GM12872 (cell line): ENCODE measurements at regions not wholly inside any gene's neighbourhood (a gene's known extent, or its start where the extent isn't known, plus 50 kb on each side); places are given as distances from the start of the nearest gene placed in this dataset.

Experiments used
- TF ChIP-seq, protein P1 (sequence below): IDR thresholded peaks from 3 replicates; pipeline ENCODE4 v1.5.1; 2011; ENCODE audit warnings: low read depth, mild to moderate bottlenecking, low read length, moderate library complexity; ENCODE audit not compliant: insufficient read depth

DNA sequence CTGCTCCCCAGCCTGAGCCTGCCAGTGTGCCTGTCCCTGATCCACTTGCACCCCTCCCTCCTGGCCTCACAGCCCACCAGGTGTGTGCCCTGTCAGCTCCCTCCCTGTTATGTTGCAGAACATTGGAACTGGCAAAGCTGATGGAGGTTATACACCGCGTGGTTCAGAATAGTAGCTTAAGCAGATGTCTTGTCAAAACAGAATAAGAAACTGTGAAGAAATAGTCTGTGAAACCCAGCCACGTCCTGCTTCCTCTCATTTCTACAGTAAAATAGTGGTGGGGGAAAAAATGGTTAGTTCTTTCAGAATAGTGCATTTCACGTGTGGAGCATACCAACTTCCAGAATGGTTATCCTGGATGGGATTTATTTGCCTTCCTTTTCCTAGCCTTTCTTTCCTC lies 161.2 kb upstream of the NAV2 start:
- TF ChIP-seq, protein P1, sequence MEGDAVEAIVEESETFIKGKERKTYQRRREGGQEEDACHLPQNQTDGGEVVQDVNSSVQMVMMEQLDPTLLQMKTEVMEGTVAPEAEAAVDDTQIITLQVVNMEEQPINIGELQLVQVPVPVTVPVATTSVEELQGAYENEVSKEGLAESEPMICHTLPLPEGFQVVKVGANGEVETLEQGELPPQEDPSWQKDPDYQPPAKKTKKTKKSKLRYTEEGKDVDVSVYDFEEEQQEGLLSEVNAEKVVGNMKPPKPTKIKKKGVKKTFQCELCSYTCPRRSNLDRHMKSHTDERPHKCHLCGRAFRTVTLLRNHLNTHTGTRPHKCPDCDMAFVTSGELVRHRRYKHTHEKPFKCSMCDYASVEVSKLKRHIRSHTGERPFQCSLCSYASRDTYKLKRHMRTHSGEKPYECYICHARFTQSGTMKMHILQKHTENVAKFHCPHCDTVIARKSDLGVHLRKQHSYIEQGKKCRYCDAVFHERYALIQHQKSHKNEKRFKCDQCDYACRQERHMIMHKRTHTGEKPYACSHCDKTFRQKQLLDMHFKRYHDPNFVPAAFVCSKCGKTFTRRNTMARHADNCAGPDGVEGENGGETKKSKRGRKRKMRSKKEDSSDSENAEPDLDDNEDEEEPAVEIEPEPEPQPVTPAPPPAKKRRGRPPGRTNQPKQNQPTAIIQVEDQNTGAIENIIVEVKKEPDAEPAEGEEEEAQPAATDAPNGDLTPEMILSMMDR: no peak

DNA sequence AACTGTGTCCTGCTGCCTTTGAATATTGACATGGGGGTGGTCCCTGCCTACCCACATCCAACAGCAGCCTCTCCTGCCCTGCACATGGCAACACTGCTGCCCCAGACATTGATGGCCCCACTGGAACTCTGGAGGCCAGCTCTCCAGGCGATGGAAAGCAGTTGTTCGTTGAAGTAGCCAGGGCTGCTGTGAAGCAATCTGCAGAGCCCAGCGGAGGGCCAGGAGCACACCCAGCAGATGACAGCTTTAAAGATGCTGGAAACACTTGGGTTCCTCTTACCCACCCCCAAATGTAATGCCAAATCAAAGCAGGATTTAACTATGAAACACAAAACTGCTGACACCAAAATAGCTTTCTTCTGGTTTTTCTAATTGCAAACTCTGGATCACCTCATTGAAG lies 165.6 kb upstream of the NAV2 start:
- TF ChIP-seq, protein P1: no peak

DNA sequence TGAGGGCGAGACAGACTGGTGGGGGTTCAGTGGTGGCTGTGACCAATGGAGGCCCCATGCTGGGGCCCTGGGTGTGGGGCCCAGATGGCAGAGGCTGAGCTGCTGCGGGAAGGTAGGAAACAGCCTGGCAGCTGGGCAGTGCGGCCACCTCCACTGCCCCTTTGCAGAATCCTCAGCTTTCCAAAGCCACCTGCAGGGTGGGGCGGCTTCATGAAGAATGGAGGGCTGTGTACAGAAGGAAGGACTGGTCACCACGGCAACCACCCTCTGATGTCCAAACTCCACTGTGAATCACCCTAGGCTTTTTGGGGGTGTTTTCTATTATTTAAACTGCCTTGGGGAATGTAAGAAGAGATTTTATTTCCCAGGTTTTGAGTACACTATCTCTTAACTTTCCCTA lies 166.3 kb upstream of the NAV2 start:
- TF ChIP-seq, protein P1: no peak

DNA sequence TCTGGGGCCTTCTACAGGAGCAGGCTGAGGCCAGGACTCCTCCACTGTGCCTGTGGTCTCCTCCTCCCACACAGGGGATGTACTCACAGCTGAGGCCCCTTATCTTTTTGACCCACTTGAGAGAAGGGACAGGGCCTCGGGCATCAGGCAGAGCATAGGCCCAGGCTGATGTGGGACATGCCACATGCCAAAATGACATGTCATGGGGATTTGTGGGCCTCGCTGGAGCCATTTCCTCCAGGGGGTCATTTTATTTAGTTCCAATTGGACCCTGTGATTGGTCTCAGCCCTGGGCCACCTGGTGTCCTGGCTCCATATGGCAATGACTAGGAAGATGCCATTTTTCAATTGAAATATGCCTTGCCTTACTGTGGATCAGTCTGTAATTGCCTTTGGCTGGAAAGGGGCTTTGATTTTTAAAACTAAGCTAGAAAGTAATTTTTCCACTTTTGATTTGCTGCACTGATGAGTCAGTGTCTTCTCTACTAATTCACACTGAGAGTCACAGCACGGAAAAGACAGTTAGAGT lies 171.1 kb upstream of the NAV2 start:
- TF ChIP-seq, protein P1: no peak

DNA sequence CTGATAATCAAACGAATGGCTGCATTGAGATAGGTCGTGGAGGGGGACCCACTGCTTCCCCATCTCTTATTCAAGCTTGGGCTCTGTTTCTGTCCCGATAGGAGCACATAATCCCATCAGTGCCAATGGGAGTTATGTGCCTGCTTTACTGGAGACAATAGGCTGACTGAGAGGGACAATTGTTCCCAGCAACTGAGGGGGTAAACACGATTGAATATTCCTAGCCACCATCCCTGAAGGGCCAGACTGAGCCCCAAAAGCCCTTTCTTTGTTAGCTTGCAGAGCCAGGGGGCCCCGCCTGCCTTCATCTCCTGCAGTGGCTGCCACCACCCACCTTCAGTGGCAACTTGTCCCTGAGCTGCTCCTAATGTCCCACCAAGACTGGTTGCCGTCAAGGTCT lies 172.8 kb upstream of the NAV2 start:
- TF ChIP-seq, protein P1: no peak

DNA sequence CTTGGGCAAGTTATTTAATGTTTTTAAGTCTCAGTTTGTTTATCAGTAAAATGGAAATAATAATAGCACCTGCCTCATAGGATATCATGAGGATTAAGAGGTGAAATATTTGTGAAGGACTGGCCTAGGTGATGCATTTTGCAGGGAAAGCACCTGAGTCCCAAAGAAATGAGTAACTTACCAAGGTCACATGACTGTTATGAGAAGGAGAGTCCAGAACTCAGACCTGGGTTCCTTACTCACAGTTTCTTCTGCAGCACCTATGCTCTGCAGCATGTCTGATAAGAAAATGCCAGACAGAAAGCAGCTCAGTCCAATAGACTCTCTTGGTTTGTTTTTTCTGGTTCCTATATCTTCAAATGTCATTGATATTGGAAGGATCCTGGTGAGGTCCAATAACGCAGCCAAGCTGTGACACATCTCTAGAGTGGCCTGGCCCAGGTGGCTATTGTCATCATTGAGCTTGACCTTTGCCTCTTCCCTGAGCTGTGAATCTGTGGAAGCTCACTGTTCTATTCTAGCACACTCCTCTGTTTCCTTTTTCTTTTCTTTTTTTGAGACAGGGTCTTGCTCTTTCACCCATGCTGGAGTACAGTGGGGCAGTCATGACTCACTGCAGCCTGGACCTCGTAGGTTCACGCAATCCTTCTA lies 174.7 kb upstream of the NAV2 start:
- TF ChIP-seq, protein P1: no peak

DNA sequence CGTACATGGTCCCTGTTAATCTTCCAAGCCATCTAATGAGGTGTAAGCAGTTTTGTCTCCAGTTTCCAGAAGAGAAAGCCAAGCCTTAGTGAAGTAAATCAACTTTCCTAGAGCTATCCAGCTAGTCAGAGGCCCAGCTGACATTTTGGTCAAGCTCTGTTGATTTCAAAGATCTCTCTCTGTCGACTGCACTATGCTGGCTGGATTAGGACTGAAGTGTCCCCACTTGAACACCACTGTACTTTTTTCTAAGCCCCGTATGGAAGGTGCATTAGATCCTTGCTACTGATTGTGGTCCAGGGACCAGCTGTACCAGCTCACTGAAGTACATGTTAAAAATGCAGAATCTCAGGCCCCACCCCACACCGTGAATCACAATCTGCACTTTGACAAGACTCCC lies 176.5 kb upstream of the NAV2 start:
- TF ChIP-seq, protein P1: no peak
